MM.1S (cell line): ENCODE measurements at regions not wholly inside any gene's neighbourhood (a gene's known extent, or its start where the extent isn't known, plus 50 kb on each side); places are given as distances from the start of the nearest gene placed in this dataset.

Experiments used
- DNase-seq: peaks from one replicate; pipeline ENCODE4 v3.0.0-alpha.2; 2015
- H2AFZ ChIP-seq: fragments of 300-600 bp; sonication (generic); 2 replicates; pipeline ENCODE4 v1.6.0; 2016; ENCODE audit warnings: antibody characterized with exemption, low read length
- H3F3A ChIP-seq: fragments of 300-600 bp; sonication (generic); 2 replicates; pipeline ENCODE4 v1.6.1; 2016; ENCODE audit warnings: mild to moderate bottlenecking, antibody characterized with exemption, low read length, moderate library complexity, mixed read lengths; ENCODE audit not compliant: insufficient read depth
- H3K27ac ChIP-seq: fragments of 300-600 bp; sonication (generic); 2 replicates; pipeline ENCODE4 v1.5.1; 2016; ENCODE audit warnings: mild to moderate bottlenecking, low read length
- H3K27me3 ChIP-seq: fragments of 300-600 bp; sonication (generic); replicated peaks from 2 replicates; pipeline ENCODE4 v1.6.0; 2016; ENCODE audit warnings: low read length; ENCODE audit not compliant: insufficient read depth
- H3K36me3 ChIP-seq: fragments of 300-600 bp; sonication (generic); replicated peaks from 2 replicates; pipeline ENCODE4 v1.6.1; 2016; ENCODE audit warnings: mild to moderate bottlenecking, low read length, mixed read lengths; ENCODE audit not compliant: insufficient read depth
- H3K4me1 ChIP-seq: fragments of 300-600 bp; sonication (generic); 2 replicates; pipeline ENCODE4 v1.6.1; 2016; ENCODE audit warnings: low read length, mixed read lengths
- H3K4me2 ChIP-seq: fragments of 300-600 bp; sonication (generic); 2 replicates; pipeline ENCODE4 v1.6.0; 2016; ENCODE audit warnings: low read depth, low read length
- H3K4me3 ChIP-seq: fragments of 300-600 bp; sonication (generic); 2 replicates; pipeline ENCODE4 v1.5.1; 2016; ENCODE audit warnings: low read length, mixed read lengths
- H3K79me2 ChIP-seq: fragments of 300-600 bp; sonication (generic); 2 replicates; pipeline ENCODE4 v1.6.1; 2016; ENCODE audit warnings: mixed run types, low read length, mixed read lengths
- H3K9ac ChIP-seq: fragments of 300-600 bp; sonication (generic); 2 replicates; pipeline ENCODE4 v1.6.1; 2016; ENCODE audit warnings: low read length, mixed read lengths
- H3K9me2 ChIP-seq: fragments of 300-600 bp; sonication (generic); replicated peaks from 2 replicates; pipeline ENCODE4 v1.6.1; 2016; ENCODE audit warnings: mild to moderate bottlenecking, low read length, mixed read lengths; ENCODE audit not compliant: insufficient read depth
- H3K9me3 ChIP-seq: fragments of 300-600 bp; sonication (generic); replicated peaks from 2 replicates; pipeline ENCODE4 v1.6.1; 2016; ENCODE audit warnings: mild to moderate bottlenecking, low read length, mixed read lengths; ENCODE audit not compliant: insufficient read depth
- H4K20me1 ChIP-seq: fragments of 300-600 bp; sonication (generic); 2 replicates; pipeline ENCODE4 v1.6.1; 2016; ENCODE audit warnings: mild to moderate bottlenecking, low read length, moderate library complexity, mixed read lengths; ENCODE audit not compliant: insufficient read depth
- CTCF ChIP-seq: fragments of 300-600 bp; sonication (generic); IDR thresholded peaks from 2 replicates; pipeline ENCODE4 v1.5.1; 2016; ENCODE audit warnings: antibody characterized with exemption, low read length, mixed read lengths
- EZH2 ChIP-seq: fragments of 300-600 bp; sonication (generic); optimal IDR thresholded peaks from 2 replicates; pipeline ENCODE3; 2017; ENCODE audit warnings: low read depth, mild to moderate bottlenecking, antibody characterized with exemption, low read length, mixed read lengths
- EZH2phosphoT487 ChIP-seq: fragments of 300-600 bp; sonication (generic); IDR thresholded peaks from 2 replicates; pipeline ENCODE4 v1.6.1; 2018; ENCODE audit warnings: antibody characterized with exemption, low read length

GRCh38 chr11:112722876-112723275 is 238.3 kb upstream of the NCAM1 start:
- H3K4me1 ChIP-seq: no peaks in the 10 kb centered on the region
- H4K20me1 ChIP-seq: no peaks in the 10 kb centered on the region
- H3F3A ChIP-seq: no peaks in the 10 kb centered on the region
- DNase-seq: no peak
- no peaks in the 10 kb centered on the region for H3K9me2 ChIP-seq
- no peak overlapping the region for H3K9ac ChIP-seq
- no peak overlapping the region for H3K4me3 ChIP-seq
- no peaks in the 10 kb centered on the region for H3K36me3 ChIP-seq
- H3K9me3 ChIP-seq: no peaks in the 10 kb centered on the region
- H3K4me2 ChIP-seq: no peak overlapping the region
- no peak overlapping the region for H2AFZ ChIP-seq
- TF ChIP-seq EZH2phosphoT487 (no peak), EZH2 (no peak), CTCF (no peak)
- no peak overlapping the region for H3K27ac ChIP-seq
- H3K79me2 ChIP-seq: no peaks in the 10 kb centered on the region
- H3K27me3 ChIP-seq: no peaks in the 10 kb centered on the region

GRCh38 chr11:112723676-112724495 is 237.3 kb upstream of the NCAM1 start:
- H4K20me1 ChIP-seq: no peaks in the 10 kb centered on the region
- no peak for DNase-seq
- no peak for TF ChIP-seq EZH2phosphoT487
- no peak for TF ChIP-seq CTCF
- TF ChIP-seq EZH2: no peak

GRCh38 chr11:112724496-112724790 is 236.8 kb upstream of the NCAM1 start:
- Histone ChIP-seq H3K36me3 (no peaks in the 10 kb centered on the region), H2AFZ (no peak overlapping the region), H3K9ac (no peak overlapping the region), H3K9me3 (no peaks in the 10 kb centered on the region), H3K4me1 (no peaks in the 10 kb centered on the region), H3K27me3 (no peaks in the 10 kb centered on the region), H3K27ac (no peak overlapping the region), H3K4me3 (no peak overlapping the region), H3K79me2 (no peaks in the 10 kb centered on the region), H3F3A (no peaks in the 10 kb centered on the region), H3K9me2 (no peaks in the 10 kb centered on the region), H4K20me1 (no peaks in the 10 kb centered on the region), H3K4me2 (no peak overlapping the region)
- DNase-seq: no peak
- TF ChIP-seq EZH2phosphoT487 (no peak), EZH2 (no peak), CTCF (no peak)

More at GRCh38 chr11:112723676-112724495, 237.3 kb upstream of the NCAM1 start:
- H3K27ac ChIP-seq: no peak overlapping the region
- no peaks in the 10 kb centered on the region for H3K79me2 ChIP-seq
- no peak overlapping the region for H3K4me2 ChIP-seq
- no peaks in the 10 kb centered on the region for H3F3A ChIP-seq
- no peak overlapping the region for H3K4me3 ChIP-seq
- no peak overlapping the region for H3K9ac ChIP-seq
- H3K36me3 ChIP-seq: no peaks in the 10 kb centered on the region
- H3K9me3 ChIP-seq: no peaks in the 10 kb centered on the region
- H2AFZ ChIP-seq: no peak overlapping the region
- no peaks in the 10 kb centered on the region for H3K9me2 ChIP-seq
- H3K4me1 ChIP-seq: no peaks in the 10 kb centered on the region
- H3K27me3 ChIP-seq: no peaks in the 10 kb centered on the region
